DOHH2 (cell line): ENCODE measurements at regions not wholly inside any gene's neighbourhood (a gene's known extent, or its start where the extent isn't known, plus 50 kb on each side); places are given as distances from the start of the nearest gene placed in this dataset.
"Not testable (repeated sequence)": the region's sequence is repeated elsewhere in the genome, so short reads cannot be mapped to it uniquely, and the experiment has no call there.

Source experiments
- H3F3A ChIP-seq: fragments of 200-600 bp; sonication (generic), shearing (Covaris generic); 2 replicates; pipeline ENCODE4 v1.6.0; 2016; ENCODE audit warnings: antibody characterized with exemption, mild to moderate bottlenecking; ENCODE audit not compliant: control insufficient read depth, insufficient read depth
- H3K27ac ChIP-seq: fragments of 200-600 bp; sonication (generic); 2 replicates; pipeline ENCODE4 v1.5.1; 2014; ENCODE audit warnings: low read depth, mild to moderate bottlenecking, low read length, moderate library complexity
- H3K27me3 ChIP-seq: fragments of 200-600 bp; sonication (generic); 2 replicates; pipeline ENCODE4 v1.6.1; 2014; ENCODE audit warnings: mild to moderate bottlenecking, low read length, mixed read lengths; ENCODE audit not compliant: control insufficient read depth
- H3K36me3 ChIP-seq: fragments of 200-600 bp; sonication (generic); 2 replicates; pipeline ENCODE4 v1.6.1; 2014; ENCODE audit warnings: mild to moderate bottlenecking, low read length, moderate library complexity, mixed read lengths; ENCODE audit not compliant: control insufficient read depth
- H3K4me1 ChIP-seq: fragments of 200-600 bp; sonication (generic); 2 replicates; pipeline ENCODE4 v1.6.1; 2014; ENCODE audit warnings: mild to moderate bottlenecking, low read length, mixed read lengths; ENCODE audit not compliant: control insufficient read depth
- H3K4me2 ChIP-seq: fragments of 200-600 bp; sonication (generic); 2 replicates; pipeline ENCODE4 v1.6.0; 2014; ENCODE audit warnings: mild to moderate bottlenecking, low read length, moderate library complexity
- H3K4me3 ChIP-seq: fragments of 200-600 bp; sonication (generic); 2 replicates; pipeline ENCODE4 v1.5.1; 2014; ENCODE audit warnings: mild to moderate bottlenecking, low read length, mixed read lengths
- H3K79me2 ChIP-seq: fragments of 200-600 bp; sonication (generic); 2 replicates; pipeline ENCODE4 v1.6.1; 2014; ENCODE audit warnings: mild to moderate bottlenecking, low read length, mixed read lengths; ENCODE audit not compliant: control insufficient read depth
- H3K9me2 ChIP-seq: fragments of 200-600 bp; sonication (generic); replicated peaks from 2 replicates; pipeline ENCODE4 v1.6.1; 2014; ENCODE audit warnings: mild to moderate bottlenecking, low read length, mixed read lengths; ENCODE audit not compliant: control insufficient read depth
- H3K9me3 ChIP-seq: fragments of 200-600 bp; sonication (generic); 2 replicates; pipeline ENCODE4 v1.6.1; 2014; ENCODE audit warnings: antibody characterized with exemption, low read length, mixed read lengths; ENCODE audit not compliant: control insufficient read depth, insufficient read depth
- H4K20me1 ChIP-seq: fragments of 200-600 bp; sonication (generic); 2 replicates; pipeline ENCODE4 v1.6.0; 2014; ENCODE audit warnings: low read depth, mild to moderate bottlenecking, antibody characterized with exemption, low read length, moderate library complexity; ENCODE audit not compliant: control insufficient read depth, insufficient read depth
- EZH2phosphoT487 ChIP-seq: fragments of 200-600 bp; sonication (generic); IDR thresholded peaks from 2 replicates; pipeline ENCODE4 v1.6.1; 2017; ENCODE audit warnings: borderline replicate concordance, mild to moderate bottlenecking, antibody characterized with exemption, low read length, moderate library complexity, mixed read lengths
- TF ChIP-seq, protein P1 (sequence below): fragments of 200-600 bp; sonication (generic); IDR thresholded peaks from one replicate; pipeline ENCODE4 v1.5.1; 2014; ENCODE audit warnings: antibody characterized with exemption, mild to moderate bottlenecking, low read depth, low read length; ENCODE audit not compliant: poor library complexity, severe bottlenecking

DNA sequence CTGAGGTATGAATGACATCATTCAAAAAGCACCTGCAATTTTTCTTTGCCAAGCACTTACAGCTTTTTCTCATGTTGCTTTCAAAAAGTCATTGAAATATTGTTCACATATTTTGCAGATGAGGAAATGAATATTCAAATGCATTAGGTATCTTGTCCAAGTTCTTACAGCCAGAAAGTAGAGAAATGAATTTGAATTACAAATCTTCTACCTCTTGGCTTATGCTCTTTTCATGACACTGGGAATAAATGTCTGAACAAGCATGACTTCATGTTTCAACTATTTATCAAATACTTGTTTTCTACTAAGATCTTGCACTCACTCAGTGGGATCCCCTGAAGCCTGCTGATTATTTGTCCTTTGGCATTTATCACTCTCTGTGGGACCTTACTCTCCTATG, 267.2 kb upstream of the BTG1 start:
- no peak overlapping the region for H3K4me2 ChIP-seq
- H4K20me1 ChIP-seq: no peaks in the 10 kb centered on the region
- no peaks in the 10 kb centered on the region for H3K79me2 ChIP-seq
- no peaks in the 10 kb centered on the region for H3K9me2 ChIP-seq
- H3K9me3 ChIP-seq: no peaks in the 10 kb centered on the region
- H3K36me3 ChIP-seq: no peaks in the 10 kb centered on the region
- no peaks in the 10 kb centered on the region for H3K27me3 ChIP-seq
- H3K27ac ChIP-seq: no peak overlapping the region
- peaks cover 13% of the 10 kb centered on the region for H3K4me1 ChIP-seq
- TF ChIP-seq, protein P1, sequence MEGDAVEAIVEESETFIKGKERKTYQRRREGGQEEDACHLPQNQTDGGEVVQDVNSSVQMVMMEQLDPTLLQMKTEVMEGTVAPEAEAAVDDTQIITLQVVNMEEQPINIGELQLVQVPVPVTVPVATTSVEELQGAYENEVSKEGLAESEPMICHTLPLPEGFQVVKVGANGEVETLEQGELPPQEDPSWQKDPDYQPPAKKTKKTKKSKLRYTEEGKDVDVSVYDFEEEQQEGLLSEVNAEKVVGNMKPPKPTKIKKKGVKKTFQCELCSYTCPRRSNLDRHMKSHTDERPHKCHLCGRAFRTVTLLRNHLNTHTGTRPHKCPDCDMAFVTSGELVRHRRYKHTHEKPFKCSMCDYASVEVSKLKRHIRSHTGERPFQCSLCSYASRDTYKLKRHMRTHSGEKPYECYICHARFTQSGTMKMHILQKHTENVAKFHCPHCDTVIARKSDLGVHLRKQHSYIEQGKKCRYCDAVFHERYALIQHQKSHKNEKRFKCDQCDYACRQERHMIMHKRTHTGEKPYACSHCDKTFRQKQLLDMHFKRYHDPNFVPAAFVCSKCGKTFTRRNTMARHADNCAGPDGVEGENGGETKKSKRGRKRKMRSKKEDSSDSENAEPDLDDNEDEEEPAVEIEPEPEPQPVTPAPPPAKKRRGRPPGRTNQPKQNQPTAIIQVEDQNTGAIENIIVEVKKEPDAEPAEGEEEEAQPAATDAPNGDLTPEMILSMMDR: no peak
- TF ChIP-seq EZH2phosphoT487: no peak
- no peaks in the 10 kb centered on the region for H3F3A ChIP-seq
- H3K4me3 ChIP-seq: no peak overlapping the region

- Histone ChIP-seq H3K27me3 (no peaks in the 10 kb centered on the region), H3K4me3 (no peak overlapping the region), H3K27ac (no peak overlapping the region), H3K9me3 (no peaks in the 10 kb centered on the region), H3K4me1 (peaks cover 19% of the 10 kb centered on the region), H3K4me2 (no peak overlapping the region), H3K79me2 (no peaks in the 10 kb centered on the region), H3F3A (no peaks in the 10 kb centered on the region), H3K9me2 (no peaks in the 10 kb centered on the region), H4K20me1 (no peaks in the 10 kb centered on the region), H3K36me3 (no peaks in the 10 kb centered on the region)
- TF ChIP-seq EZH2phosphoT487: no peak
- TF ChIP-seq, protein P1: no peak
Observed at GRCh38 chr12:92411687-92412086, 266.0 kb upstream of the BTG1 start.

DNA sequence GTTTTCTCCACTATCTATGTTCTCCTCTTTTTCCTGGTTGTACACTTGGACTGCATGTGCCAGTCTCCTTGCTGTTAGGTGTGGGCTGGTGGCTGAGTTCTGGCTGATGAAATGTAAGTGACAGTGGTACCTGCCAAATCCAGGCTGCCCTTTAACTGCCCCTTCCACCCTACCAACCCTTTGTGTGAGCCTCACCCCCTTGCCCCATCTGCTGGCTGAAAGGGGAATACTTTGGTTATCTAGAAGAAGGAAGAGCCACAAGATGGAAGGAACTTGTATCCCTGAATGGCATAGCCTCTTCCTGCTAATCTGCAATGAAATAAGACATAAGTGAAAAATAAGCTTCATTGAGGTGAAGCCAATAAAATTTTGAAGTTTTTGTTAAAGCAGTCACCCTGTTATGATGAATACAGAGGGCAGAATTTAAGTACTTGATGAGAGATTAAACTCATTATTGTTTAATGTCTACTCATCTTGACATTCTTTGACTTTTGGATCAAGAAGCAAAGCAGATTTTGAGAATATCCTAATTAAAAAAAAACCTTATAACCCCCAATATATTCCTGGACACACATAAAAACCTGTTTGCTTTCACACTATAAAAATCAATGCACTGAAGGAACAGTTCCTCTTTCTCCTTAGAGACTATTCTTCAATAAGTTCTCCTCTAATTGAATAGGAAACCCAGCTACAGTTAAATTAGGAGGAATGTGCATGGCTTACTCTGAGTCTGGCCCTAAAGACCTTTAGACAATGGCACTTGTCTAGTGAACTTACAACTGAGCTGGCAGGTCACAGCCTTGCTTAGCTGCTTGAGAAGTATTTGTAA, 262.6 kb upstream of the BTG1 start:
- Histone ChIP-seq H3K4me3 (peak overlapping the region; percentile 6; the same call in 1 of the 2 replicates), H3K9me3 (no peaks in the 10 kb centered on the region), H3K4me2 (peak overlapping the region; percentile 49), H3F3A (no peaks in the 10 kb centered on the region), H3K4me1 (peaks cover 39% of the 10 kb centered on the region), H3K9me2 (no peaks in the 10 kb centered on the region), H3K27ac (no peak overlapping the region), H3K36me3 (no peaks in the 10 kb centered on the region), H4K20me1 (no peaks in the 10 kb centered on the region), H3K27me3 (no peaks in the 10 kb centered on the region), H3K79me2 (no peaks in the 10 kb centered on the region)
- no peak for TF ChIP-seq EZH2phosphoT487
- TF ChIP-seq, protein P1: peak; percentile 89

DNA sequence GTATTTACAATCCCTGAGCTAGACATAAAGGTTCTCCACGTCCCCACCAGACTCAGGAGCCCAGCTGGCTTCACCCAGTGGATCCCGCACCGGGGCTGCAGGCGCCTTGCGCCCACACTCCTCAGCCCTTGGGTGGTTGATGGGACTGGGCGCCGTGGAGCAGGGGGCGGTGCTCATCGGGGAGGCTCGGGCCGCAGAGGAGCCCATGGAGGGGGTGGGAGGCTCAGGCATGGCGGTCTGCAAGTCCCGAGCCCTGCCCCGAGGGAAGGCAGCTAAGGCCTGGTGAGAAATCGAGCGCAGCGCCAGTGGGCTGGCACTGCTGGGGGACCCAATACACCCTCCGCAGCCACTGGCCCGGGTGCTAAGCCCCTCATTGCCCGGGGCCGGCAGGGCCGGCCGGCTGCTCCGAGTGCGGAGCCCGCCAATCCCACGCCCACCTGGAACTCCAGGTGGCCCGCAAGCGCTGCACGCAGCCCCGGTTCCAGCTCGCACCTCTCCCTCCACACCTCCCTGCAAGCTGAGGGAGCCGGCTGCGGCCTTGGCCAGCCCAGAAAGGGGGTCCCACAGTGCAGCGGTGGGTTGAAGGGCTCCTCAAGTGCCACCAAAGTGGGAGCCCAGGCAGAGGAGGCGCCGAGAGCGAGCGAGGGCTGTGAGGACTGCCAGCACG, 260.9 kb upstream of the BTG1 start:
- H3K4me1 ChIP-seq: peaks cover 57% of the 10 kb centered on the region
- not testable (repeated sequence) for H3K79me2 ChIP-seq, H4K20me1 ChIP-seq, H3K4me2 ChIP-seq, H3K27ac ChIP-seq, H3K27me3 ChIP-seq, H3K9me2 ChIP-seq, H3K36me3 ChIP-seq, H3K4me3 ChIP-seq, H3F3A ChIP-seq, H3K9me3 ChIP-seq

DNA sequence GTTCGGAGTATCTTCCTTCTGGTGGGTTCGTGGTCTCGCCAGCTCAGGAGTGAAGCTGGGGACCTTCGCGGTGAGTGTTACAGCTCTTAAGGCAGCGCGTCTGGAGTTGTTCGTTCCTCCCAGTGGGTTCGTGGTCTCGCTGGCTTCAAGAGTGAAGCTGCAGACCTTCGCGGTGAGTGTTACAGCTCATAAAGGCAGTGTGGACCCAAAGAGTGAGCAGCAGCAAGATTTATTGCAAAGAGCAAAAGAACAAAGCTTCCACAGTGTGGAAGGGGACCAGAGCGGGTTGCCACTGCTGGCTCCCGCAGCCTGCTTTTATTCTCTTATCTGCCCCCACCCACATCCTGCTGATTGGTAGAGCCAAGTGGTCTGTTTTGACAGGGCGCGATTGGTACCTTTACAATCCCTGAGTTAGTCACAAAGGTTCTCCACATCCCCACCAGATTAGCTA, 260.2 kb upstream of the BTG1 start:
- not testable (repeated sequence) for H3F3A ChIP-seq, H3K79me2 ChIP-seq, H3K27ac ChIP-seq, H3K4me3 ChIP-seq, H3K9me3 ChIP-seq, H4K20me1 ChIP-seq, H3K4me2 ChIP-seq, H3K27me3 ChIP-seq, H3K9me2 ChIP-seq, H3K36me3 ChIP-seq
- H3K4me1 ChIP-seq: peaks cover 64% of the 10 kb centered on the region
